Left ventricle myocardium inferior (tissue), 1 donor: ENCODE measurements at regions not wholly inside any gene's neighbourhood (a gene's known extent, or its start where the extent isn't known, plus 50 kb on each side); places are given as distances from the start of the nearest gene placed in this dataset.

ENCODE experiments used
- DNase-seq: peaks from one replicate; pipeline ENCODE4 v3.0.0-alpha.2; 2020
- H3K27ac ChIP-seq: fragments of 200-600 bp; replicated peaks from 2 replicates; pipeline ENCODE4 v1.8.0; 2021
- H3K27me3 ChIP-seq: fragments of 200-600 bp; 2 replicates; pipeline ENCODE4 v1.8.0; 2021; ENCODE audit warnings: low read depth
- H3K36me3 ChIP-seq: fragments of 200-600 bp; 2 replicates; pipeline ENCODE4 v1.8.0; 2021
- H3K4me1 ChIP-seq: fragments of 200-600 bp; 2 replicates; pipeline ENCODE4 v1.8.0; 2021
- H3K4me3 ChIP-seq: fragments of 200-600 bp; 2 replicates; pipeline ENCODE4 v1.8.0; 2021; ENCODE audit warnings: mild to moderate bottlenecking, moderate library complexity
- H3K9me3 ChIP-seq: fragments of 200-600 bp; replicated peaks from 2 replicates; pipeline ENCODE4 v1.8.0; 2021
- CTCF ChIP-seq: fragments of 200-600 bp; IDR thresholded peaks from 2 replicates; pipeline ENCODE4 v1.8.0; 2021; ENCODE audit warnings: antibody characterized with exemption, mild to moderate bottlenecking, borderline replicate concordance
- intact Hi-C: fragments of 100-400 bp; cut with micrococcal nuclease; formaldehyde crosslinking; loops from one replicate; pipeline ENCODE4 v1.11.0; 2022
- donor health status: DM: no; HTN: yes; CAD: no; lungs with severe emphysema.

- no peaks in the 10 kb centered on the region for H3K9me3 ChIP-seq
- no peak overlapping the region for H3K27ac ChIP-seq
- TF ChIP-seq CTCF, result no peak
- intact Hi-C loops, result no loop called here
- H3K36me3 ChIP-seq, result no peaks in the 10 kb centered on the region
- H3K4me1 ChIP-seq, result no peaks in the 10 kb centered on the region
- DNase-seq, result no peak
- H3K27me3 ChIP-seq, result no peaks in the 10 kb centered on the region
- no peak overlapping the region for H3K4me3 ChIP-seq
Measured at GRCh38 chr5:128644863-128645262, 106.8 kb upstream of the FBN2 start.

DNA sequence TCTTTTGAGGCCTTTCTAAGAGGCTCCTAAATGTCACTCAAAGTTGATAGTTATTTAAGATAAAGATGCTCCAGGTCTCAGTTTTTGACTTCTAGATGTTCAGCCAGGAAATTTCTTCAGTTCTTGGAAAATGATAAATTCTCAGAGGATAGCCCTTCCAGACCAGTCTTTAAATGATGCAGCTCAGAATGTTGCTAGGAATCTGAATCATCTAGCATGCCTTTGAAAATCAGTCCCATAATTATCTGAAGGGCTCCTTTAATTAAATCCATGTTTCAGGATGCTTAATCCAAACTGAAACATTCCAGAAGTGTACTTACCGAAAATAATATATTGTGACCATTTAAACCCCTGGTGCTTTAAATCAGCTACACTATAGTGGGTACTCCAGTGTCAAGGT, 107.5 kb upstream of the FBN2 start:
- no peak overlapping the region for H3K4me3 ChIP-seq
- no peaks in the 10 kb centered on the region for H3K36me3 ChIP-seq
- TF ChIP-seq CTCF, result no peak
- peaks cover 4% of the 10 kb centered on the region for H3K9me3 ChIP-seq
- H3K4me1 ChIP-seq, result no peaks in the 10 kb centered on the region
- DNase-seq, result no peak
- H3K27ac ChIP-seq, result no peak overlapping the region
- no peaks in the 10 kb centered on the region for H3K27me3 ChIP-seq
- intact Hi-C loops, result no loop called here

DNA sequence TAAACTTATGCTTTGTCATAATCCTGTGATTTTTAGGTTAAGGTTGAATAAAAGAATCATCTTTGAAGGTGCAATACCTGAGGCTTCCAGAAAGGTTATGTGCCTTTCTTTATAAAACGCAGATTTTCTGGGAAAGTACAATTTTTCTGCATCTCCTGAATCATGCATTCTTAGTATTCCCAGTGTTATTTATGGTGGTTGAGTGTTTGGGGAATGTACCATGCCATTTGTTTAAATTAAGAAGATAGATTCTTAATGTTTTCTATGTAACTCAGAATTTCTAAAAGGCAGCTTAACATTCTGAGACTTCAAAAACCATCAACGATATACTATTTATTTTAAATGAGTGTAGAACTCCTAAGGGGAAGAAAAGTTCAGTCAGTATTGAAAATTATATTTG, 108.1 kb upstream of the FBN2 start:
- H3K27me3 ChIP-seq, result no peaks in the 10 kb centered on the region
- intact Hi-C loops, result no loop called here
- no peak overlapping the region for H3K27ac ChIP-seq
- no peak overlapping the region for H3K4me3 ChIP-seq
- no peak for TF ChIP-seq CTCF
- no peak for DNase-seq
- H3K9me3 ChIP-seq, result peaks cover 4% of the 10 kb centered on the region
- no peaks in the 10 kb centered on the region for H3K4me1 ChIP-seq
- H3K36me3 ChIP-seq, result no peaks in the 10 kb centered on the region

GRCh38 chr5:128649192-128649591, 111.1 kb upstream of the FBN2 start:
- H3K9me3 ChIP-seq, result peaks cover 16% of the 10 kb centered on the region
- intact Hi-C loops, result no loop called here
- TF ChIP-seq CTCF, result no peak
- H3K4me3 ChIP-seq, result no peak overlapping the region
- no peaks in the 10 kb centered on the region for H3K36me3 ChIP-seq
- H3K27me3 ChIP-seq, result no peaks in the 10 kb centered on the region
- H3K27ac ChIP-seq, result no peak overlapping the region
- DNase-seq, result no peak
- no peaks in the 10 kb centered on the region for H3K4me1 ChIP-seq

- Histone ChIP-seq H3K27ac (no peak overlapping the region), H3K27me3 (no peaks in the 10 kb centered on the region), H3K4me3 (no peak overlapping the region), H3K4me1 (no peaks in the 10 kb centered on the region), H3K9me3 (no peaks in the 10 kb centered on the region), H3K36me3 (no peaks in the 10 kb centered on the region)
- no peak for DNase-seq
- TF ChIP-seq CTCF, result no peak
- intact Hi-C loops, result loop anchor here (10.0 kb wide), 1 partner anchor 182 kb away; no protein-coding TSS in a partner anchor
Measured at GRCh38 chr5:128662997-128663396, 125.0 kb upstream of the FBN2 start.
